ENCODE measurements at regions not wholly inside any gene's neighbourhood (a gene's known extent, or its start where the extent isn't known, plus 50 kb on each side); places are given as distances from the start of the nearest gene placed in this dataset.

DNA sequence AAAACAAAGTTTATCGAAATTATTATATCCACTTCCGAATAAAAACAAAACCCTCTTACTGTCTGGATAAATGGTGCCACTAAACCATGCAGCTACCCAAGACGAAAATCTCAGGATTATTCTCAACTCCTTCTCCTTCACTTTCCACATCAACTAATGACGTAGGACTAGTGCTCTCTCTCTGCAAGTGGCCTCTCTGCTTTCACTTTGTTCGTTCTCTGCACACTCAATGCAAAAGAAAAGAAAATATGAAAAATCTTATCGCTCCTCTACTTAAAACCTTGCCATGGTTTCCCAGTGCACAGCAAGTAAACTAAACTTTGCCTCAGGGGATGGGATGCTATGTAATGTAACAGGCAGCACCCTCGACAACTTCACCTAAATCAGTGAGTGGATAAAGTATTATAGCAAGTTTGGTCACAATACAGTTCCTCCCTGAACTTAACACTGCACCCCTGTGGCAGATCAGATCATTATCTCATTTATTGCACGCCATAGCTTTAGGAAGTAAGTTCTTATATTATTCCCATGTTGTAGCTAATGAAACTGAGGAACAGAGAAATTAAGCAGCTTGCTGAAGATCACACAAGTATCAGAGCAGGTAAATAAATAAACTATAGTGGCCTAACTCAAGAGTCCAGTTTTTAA is 262.7 kb upstream of the GADL1 start:
- DNase-seq = no peak

DNA sequence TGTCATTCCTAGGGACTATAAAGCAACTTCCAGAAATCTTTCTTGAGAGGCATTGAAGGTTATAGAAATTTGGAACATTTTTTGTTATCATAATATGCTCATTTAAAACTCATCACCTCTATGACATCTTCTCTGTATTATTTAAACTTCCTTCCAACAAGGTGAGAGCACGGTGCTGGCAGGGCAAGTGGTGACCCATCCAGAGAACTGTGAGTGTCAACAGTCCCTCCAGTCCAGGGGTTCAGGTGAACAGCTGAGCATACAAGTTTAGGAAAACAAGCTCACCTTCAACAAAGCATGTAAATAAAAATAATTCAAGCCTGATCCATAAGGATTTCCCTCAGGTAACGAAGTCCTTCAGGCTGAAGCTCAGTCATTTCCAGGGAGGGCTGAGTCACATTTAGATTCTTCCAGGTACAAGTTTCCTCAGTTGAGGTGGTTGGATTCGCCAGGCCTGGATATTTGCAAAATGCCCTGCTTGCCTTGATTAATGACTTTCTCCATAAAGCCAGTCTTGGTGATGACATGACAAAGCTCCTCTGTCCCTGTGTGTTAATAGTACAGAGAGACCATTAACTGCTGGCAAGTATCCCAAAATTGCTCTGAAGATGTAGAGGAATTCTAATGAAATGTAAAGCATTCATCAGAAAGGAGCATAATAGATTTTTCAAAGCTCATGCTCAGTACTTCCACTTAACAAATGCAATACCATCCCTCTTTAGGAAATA is 263.6 kb upstream of the GADL1 start:
- DNase-seq = no peak

DNA sequence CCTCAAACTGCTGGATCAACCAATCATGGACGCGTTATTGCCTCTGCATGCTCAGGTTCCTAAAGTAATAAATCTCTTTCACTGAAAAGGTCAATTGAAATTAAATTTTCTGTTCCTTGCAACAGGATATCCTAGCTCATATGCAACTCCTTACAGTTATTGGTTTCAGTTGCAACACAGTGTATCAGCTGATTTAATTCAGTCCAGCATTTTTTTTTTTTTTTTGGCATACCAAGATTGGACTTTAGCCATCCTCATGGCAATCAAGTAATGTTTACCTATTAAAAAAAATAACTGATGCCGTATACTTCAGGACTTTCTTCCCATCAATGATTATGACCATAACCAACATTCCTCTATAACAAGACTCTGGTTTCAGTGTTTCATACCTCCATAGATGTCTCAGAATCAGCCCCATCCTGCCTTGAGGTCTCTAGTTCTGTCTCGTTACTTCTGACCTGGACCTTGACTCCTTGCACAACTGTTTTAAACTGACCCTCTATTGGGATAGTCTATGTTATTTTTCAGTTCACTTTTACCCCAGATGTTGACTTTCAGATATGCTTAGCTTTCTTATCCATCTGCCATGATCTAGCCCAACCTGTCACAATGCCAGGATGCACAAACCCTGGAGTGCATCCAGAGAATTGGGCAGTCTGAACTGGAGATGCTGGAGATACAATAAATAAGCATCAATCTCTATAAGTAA is 265.0 kb upstream of the GADL1 start:
- DNase-seq = no peak

DNA sequence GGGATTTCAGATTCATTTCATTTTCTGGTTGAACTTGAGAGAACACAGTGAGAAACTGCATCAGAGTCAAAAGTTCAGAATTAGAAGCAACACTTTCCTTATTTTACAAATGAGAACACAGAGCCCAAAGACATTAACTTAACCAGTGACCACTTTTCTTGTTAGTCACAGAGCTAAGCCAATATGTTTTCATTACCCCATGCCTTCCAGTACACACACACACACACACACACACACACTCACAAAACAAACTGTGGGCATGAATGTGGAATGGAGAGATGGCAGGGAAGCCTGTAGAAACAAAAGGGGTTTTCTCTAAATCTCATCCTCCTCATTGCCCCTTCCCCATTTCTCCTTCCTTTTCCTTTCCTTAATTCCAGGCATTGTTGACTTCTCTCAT is 267.4 kb upstream of the GADL1 start:
- DNase-seq = no peak

DNA sequence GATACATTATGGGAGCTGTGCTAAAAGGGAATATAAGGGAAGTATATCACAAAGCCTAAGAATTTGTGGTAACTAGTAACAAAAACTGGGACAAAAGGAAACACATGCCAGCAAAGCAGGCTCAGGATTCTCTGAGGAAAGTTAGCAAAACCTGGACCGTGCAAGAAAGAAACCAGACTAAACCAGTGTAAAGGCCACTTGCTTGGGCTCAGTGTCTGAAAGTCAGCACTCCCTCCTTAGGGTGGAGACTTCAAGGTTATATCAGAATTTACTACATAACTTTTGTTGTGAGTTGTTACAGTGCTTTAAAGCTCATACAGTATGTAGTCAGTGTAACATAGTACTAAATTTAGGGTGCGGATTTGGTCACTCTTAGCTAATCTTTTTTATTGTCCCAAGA is 269.9 kb upstream of the GADL1 start:
- DNase-seq = no peak

DNA sequence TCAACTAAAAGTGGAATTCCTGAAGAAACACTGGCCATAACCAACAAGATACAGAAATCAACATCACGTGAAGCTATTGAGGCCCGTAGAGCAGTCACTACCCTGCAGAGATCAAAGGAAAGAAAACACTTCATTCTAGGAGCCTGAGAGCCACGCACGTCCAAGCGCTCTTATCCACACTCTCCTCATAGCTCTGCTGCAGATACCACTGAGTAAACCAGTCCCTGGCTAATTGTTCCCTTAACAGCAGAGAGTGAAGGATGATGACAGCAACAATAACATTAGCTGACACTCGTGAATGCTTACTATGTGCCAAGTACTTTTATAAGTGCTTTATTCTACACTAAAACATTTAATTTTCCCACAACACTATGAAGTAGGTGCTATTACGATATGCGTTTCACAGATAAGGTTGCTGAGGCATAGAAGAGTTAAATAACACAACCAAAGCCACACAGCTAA is 271.0 kb upstream of the GADL1 start:
- DNase-seq = peak; percentile 32

GRCh38 chr3:31166249-31166885 is 271.9 kb upstream of the GADL1 start:
- DNase-seq = no peak

GRCh38 chr3:31167666-31168065 is 273.2 kb upstream of the GADL1 start:
- DNase-seq = no peak

GRCh38 chr3:31170932-31171670 is 276.6 kb upstream of the GADL1 start:
- DNase-seq = no peak

DNA sequence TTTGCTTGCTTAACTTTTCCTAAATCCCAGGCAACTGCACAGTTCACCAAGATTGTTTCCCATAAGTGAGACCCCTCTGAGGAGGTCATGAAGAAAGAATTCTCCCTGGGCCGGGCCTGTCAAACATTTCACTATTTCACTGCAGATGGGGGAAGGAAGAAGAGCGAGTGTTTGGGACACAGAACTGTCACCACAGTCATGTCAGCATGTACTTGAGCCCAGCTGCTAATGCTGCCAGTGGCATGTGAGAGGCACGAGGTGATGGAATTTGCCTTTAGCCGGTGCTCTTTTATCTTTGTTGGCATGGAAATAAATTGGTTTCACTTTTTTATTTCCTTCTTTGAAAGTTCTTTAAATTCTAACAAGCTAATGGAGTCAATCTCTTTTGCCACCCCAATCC is 277.9 kb upstream of the GADL1 start:
- no peak for DNase-seq

GRCh38 chr3:31173118-31173718 is 278.8 kb upstream of the GADL1 start:
- DNase-seq = no peak

GRCh38 chr3:31174079-31174478 is 279.6 kb upstream of the GADL1 start:
- DNase-seq = no peak

DNA sequence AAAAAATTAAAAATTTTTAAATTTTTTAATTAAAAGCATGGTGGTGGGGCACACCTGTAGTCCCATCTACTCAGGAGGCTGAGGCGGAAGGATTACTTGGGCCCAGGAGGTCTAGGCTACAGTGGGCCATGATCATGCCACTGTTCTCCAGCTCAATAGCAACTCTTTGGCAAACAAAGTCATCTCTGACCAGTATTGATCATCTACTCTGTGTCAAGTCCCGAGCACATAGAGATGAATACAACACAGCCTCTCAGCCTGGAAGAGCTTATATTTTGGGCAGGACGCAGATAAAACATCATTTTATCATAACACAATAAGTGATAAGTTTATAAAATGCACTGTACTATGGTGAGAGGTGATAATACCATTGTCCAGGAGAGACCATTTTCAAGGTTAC is 281.6 kb upstream of the GADL1 start:
- DNase-seq = no peak

DNA sequence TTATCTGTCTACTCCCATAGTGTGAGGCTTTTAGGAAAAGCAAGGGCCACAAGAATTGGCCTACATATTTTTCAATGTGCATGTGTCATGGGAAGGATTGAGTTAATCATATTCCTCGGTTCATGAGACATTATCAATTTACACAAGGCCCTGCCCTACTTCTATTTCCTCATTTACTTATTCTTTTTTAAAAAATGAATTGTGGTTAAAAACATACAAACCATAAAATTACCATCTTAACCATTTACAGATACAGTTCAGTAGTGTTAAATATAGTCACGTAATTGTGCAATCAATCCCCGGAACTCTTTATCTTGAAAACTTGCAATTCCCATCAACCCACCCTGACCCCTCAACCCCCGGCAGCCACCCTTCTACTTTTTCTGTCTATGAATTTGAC is 284.0 kb upstream of the GADL1 start:
- DNase-seq = no peak

DNA sequence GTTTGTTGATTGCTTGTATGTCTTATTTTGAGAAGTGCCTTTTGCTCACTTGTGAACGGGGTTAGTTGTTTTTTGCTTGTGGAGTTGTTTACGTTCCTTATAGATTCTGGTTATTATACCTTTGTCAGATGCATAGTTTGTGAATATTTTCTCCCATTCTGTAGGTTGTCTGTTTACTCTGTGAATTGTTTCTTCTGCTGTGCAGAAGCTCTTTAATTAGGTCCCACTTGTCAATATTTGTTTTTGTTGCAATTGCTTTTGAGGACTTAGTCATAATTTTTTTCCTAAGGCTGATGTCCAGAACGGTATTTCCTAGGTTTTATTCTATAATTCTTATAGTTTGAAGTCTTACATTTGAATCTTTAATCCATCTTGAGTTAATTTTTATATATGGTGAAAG is 285.3 kb upstream of the GADL1 start:
- DNase-seq = no peak

- no peak for DNase-seq
Measured at GRCh38 chr3:31180274-31180673, 285.8 kb upstream of the GADL1 start.

- DNase-seq = no peak
Measured at GRCh38 chr3:31181661-31182060, 287.2 kb upstream of the GADL1 start.

DNA sequence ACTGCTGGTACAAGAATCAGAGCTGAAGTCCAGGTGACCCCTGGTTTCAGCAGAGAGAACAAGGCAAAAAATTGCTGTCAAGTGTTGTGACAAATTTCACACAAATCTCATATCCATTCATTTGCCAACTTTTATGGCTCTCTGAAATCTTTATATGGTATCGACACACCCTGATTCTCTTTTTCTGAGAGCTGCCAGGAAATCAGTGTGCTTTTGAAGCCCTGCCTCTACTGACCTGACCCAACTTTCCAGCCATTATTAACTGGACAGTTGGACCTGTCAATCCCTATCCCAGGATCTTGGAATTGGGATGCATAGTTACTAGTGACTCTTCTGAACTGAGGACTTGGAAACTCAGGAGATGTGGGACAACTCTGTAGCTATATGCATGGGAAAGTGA is 288.2 kb upstream of the GADL1 start:
- DNase-seq = no peak

GRCh38 chr3:31184261-31185061 is 290.0 kb upstream of the GADL1 start:
- no peak for DNase-seq

DNA sequence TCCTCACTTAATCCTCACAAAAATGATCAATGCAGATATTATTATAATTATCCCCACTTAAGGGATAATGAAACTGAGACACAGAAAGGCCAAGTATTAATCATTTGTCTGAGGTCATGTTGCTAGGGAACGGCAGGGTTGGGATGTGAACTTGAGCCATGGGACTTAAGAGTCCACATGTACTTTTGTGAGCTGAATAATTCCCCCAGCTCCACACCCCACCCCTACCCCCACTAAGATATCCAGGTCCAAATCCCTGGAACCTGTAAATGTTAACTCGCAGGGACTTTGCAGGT is 290.5 kb upstream of the GADL1 start:
- DNase-seq = no peak

GRCh38 chr3:31186041-31186440 is 291.6 kb upstream of the GADL1 start:
- no peak for DNase-seq

DNA sequence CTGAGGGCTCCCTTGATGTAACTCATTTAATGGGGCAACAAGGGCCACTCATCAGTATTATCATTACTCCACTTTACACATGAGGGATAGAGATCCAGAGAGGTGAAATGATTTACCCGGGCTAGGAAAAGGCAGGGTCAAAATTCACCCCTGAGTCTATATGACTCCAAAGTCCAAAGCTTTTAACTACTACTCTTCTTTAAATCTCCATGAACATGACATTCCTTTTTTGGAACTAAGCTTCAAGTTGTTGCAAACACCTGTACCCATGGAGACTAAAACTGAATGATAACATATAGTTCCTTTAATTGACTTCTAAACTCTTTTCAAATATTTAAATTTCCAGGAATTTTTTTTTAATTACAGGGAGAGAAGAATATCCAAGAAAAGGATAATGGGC is 292.9 kb upstream of the GADL1 start:
- DNase-seq = no peak

Measured in NCI-H774 (cell line).